ENCODE measurements at regions not wholly inside any gene's neighbourhood (a gene's known extent, or its start where the extent isn't known, plus 50 kb on each side); places are given as distances from the start of the nearest gene placed in this dataset.
A peak's percentile ranks its signal among the peaks of the same experiment; 100 is the strongest.
"Not testable (repeated sequence)": the region's sequence is repeated elsewhere in the genome, so short reads cannot be mapped to it uniquely, and the experiment has no call there.

- DNase-seq: no peak
Observed at GRCh38 chr1:91606546-91607078, 106.0 kb downstream of the CDC7 start.

- not testable (repeated sequence) for DNase-seq
Observed at GRCh38 chr1:91607686-91608085, 107.0 kb downstream of the CDC7 start.

GRCh38 chr1:91608876-91609275 lies 108.2 kb downstream of the CDC7 start:
- DNase-seq: no peak

- DNase-seq: no peak
Observed at GRCh38 chr1:91609551-91609950, 108.9 kb downstream of the CDC7 start.

DNA sequence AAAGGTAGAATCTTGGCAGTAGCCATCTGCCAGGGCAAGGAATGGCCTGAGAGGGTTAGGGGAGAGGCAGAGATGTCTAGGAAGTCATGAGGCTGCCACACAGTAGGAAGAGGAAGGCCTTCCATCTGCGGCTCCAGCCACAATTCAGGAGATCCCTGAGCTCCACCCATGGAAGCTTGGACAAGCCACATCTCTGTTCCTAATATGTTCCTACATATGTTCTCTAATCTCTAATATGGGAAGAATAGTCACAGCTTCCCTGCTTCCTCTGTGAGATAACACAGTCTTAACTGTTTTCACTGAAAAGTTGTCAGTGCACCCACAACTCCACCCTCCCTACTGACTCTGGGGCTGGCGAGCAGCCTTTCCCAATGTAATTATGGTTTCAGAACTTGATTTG lies 109.5 kb downstream of the CDC7 start:
- DNase-seq: no peak

- no peak for DNase-seq
Observed at GRCh38 chr1:91610789-91611188, 110.1 kb downstream of the CDC7 start.

- peak; percentile 58 for DNase-seq
Observed at GRCh38 chr1:91611483-91611917, 110.8 kb downstream of the CDC7 start.

- DNase-seq: no peak
Observed at GRCh38 chr1:91613595-91613994, 112.9 kb downstream of the CDC7 start.

DNA sequence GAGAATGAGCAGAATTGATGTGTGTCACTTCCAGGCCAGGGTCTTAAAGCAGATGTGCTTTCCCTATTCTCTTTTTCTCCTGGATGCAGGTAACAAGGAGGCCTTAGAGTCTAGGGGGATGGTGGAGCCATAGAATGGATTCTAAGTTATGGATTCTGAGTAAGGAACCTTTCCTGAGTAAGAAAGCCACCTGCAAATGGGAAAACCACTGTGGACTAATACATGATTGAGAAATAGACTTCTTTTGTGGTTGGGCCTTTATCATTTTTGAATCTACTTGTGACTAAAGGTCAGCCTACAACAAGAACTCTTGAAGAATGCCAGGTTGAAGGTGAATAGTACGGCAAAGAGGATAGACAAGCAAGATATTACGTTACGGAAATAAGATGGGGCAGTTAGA lies 116.1 kb downstream of the CDC7 start:
- DNase-seq: no peak

GRCh38 chr1:91617285-91617765 lies 116.7 kb downstream of the CDC7 start:
- no peak for DNase-seq

GRCh38 chr1:91619881-91620280 lies 119.2 kb downstream of the CDC7 start:
- no peak for DNase-seq

DNA sequence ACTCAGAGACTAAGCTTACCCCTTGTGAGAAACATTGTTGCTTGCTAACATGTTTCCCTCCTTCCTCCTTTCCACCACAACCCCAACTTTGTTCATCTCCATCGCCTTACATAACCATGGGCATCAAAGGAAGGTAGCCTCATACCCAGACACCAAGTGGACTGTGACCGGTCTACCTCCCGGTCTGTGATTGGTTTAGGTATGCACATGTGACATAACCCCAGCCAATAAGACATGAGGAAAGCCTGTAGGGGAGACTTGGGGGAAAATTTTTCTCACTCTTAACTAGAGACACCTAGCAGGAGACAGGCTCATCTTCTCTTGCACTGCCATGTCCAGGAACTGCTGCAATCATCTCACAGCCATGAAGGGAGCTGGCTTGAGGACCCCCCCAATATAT lies 120.7 kb downstream of the CDC7 start:
- DNase-seq: no peak

DNA sequence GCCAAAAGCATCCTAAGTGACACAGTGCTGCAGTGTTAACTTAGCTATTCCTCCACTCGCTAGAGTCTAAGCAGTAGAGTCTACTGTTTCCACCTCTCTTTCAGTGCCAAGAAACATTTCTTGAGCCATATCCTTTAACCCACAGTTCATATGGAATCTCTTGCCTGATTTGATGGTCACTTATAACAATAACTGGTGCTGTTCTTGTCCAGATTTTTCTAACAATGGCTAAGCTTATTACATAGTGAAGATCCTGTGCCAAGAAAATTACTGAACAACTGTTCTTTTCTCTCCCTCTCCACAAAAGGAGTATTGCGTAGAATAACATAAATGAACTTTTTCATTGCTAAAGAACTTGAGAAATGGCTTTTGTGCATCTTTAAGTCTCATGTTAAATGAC lies 121.3 kb downstream of the CDC7 start:
- no peak for DNase-seq

GRCh38 chr1:91622616-91623015 lies 122.0 kb downstream of the CDC7 start:
- no peak for DNase-seq

- peak; percentile 23 for DNase-seq
Observed at GRCh38 chr1:91623020-91623419, 122.4 kb downstream of the CDC7 start.

DNA sequence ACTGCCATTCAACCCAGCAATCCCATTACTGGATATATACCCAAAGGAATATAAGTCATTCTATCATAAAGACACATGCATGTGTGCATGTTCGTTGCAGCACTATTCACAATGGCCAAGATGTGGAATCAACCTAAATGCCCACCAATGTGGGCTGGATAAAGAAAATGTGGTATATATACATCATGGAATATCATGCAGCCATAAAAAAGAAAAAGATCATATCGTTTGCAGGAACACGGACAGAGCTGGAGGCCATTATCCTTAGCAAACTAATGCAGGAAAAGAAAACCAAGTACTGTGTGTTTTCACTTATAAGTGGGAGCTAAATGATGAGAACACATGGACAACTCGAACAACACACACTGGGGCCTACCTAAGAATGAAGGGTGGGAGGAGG lies 123.7 kb downstream of the CDC7 start:
- no peak for DNase-seq
